CD4-positive, alpha-beta memory T cell (primary cell): ENCODE measurements at regions not wholly inside any gene's neighbourhood (a gene's known extent, or its start where the extent isn't known, plus 50 kb on each side); places are given as distances from the start of the nearest gene placed in this dataset.
"Not testable (repeated sequence)": the region's sequence is repeated elsewhere in the genome, so short reads cannot be mapped to it uniquely, and the experiment has no call there.

Experiments used
- CTCF ChIA-PET: fragments of 350-600 bp; sonication (Branson Sonifier 250); formaldehyde crosslinking; loops from one replicate; lab custom pipeline; 2021; ENCODE audit warnings: inconsistent platforms; ENCODE audit not compliant: partially characterized antibody; lab: Charles Lee
- POLR2A ChIA-PET: fragments of 350-600 bp; sonication (Branson Sonifier 250); formaldehyde crosslinking; loops from one replicate; lab custom pipeline; 2021; ENCODE audit not compliant: partially characterized antibody; lab: Charles Lee
- DNase-seq, 5 donors: peaks; one replicate each; pipeline versions ENCODE4 v3.0.0 to v3.0.0-alpha.2; 2020 to 2022; ENCODE audit warnings: mixed read lengths in 1 of 5
- H3K27ac ChIP-seq: one replicate; pipeline ENCODE4 v1.7.0; 2013; ENCODE audit warnings: low read depth, low read length
- H3K27me3 ChIP-seq: 2 replicates; pipeline ENCODE4 v1.7.0; 2013; ENCODE audit warnings: mild to moderate bottlenecking, low read length, moderate library complexity; ENCODE audit not compliant: insufficient read depth
- H3K36me3 ChIP-seq: 2 replicates; pipeline ENCODE4 v1.7.0; 2013; ENCODE audit warnings: mild to moderate bottlenecking, low read length, moderate library complexity; ENCODE audit not compliant: insufficient read depth
- H3K4me1 ChIP-seq: 2 replicates; pipeline ENCODE4 v1.7.0; 2013; ENCODE audit warnings: mild to moderate bottlenecking, low read length, moderate library complexity; ENCODE audit not compliant: insufficient read depth
- H3K4me3 ChIP-seq, 2 donors: one replicate each; pipeline ENCODE4 v1.7.0; 2013; ENCODE audit warnings: low read length in 2 of 2, mild to moderate bottlenecking in 1 of 2
- H3K9me3 ChIP-seq, 2 donors: one replicate each; pipeline ENCODE4 v1.7.0; 2013; ENCODE audit warnings: low read length in 2 of 2, control low read depth in 1 of 2; ENCODE audit not compliant: control insufficient read depth in 1 of 2
- H3K27ac Mint-ChIP-seq, 7 donors: one replicate each; pipeline ENCODE4 v1.8.0; 2020 to 2021; ENCODE audit warnings: mixed read lengths in 7 of 7, mild to moderate bottlenecking in 6 of 7, inconsistent platforms in 3 of 7, moderate library complexity in 3 of 7
- H3K27me3 Mint-ChIP-seq, 2 donors: one replicate each; pipeline ENCODE4 v1.8.0; 2020 to 2021; ENCODE audit warnings: mixed read lengths in 2 of 2
- H3K36me3 Mint-ChIP-seq, 2 donors: one replicate each; pipeline ENCODE4 v1.8.0; 2020 to 2021; ENCODE audit warnings: mixed read lengths in 2 of 2, inconsistent platforms in 1 of 2, mild to moderate bottlenecking in 1 of 2
- H3K4me1 Mint-ChIP-seq, 4 donors: one replicate each; pipeline ENCODE4 v1.8.0; 2020 to 2021; ENCODE audit warnings: mixed read lengths in 4 of 4, mild to moderate bottlenecking in 1 of 4
- H3K4me3 Mint-ChIP-seq, 8 donors: one replicate each; pipeline ENCODE4 v1.8.0; 2020 to 2021; ENCODE audit warnings: mixed read lengths in 8 of 8, mild to moderate bottlenecking in 7 of 8, moderate library complexity in 6 of 8, inconsistent platforms in 3 of 8
- H3K9me3 Mint-ChIP-seq, 8 donors: one replicate each; pipeline ENCODE4 v1.8.0; 2020 to 2021; ENCODE audit warnings: mixed read lengths in 8 of 8, mild to moderate bottlenecking in 5 of 8, inconsistent platforms in 3 of 8, moderate library complexity in 1 of 8
- intact Hi-C: fragments of 100-400 bp; cut with micrococcal nuclease; formaldehyde crosslinking; loops from one replicate; pipeline ENCODE4 v1.15.1; 2023

GRCh38 chr1:30137001-30137400 is 586.4 kb downstream of the MATN1 start:
- Histone ChIP-seq H3K4me1 (no peaks in the 10 kb centered on the region), H3K27me3 (no peaks in the 10 kb centered on the region), H3K36me3 (no peaks in the 10 kb centered on the region), H3K9me3 (peaks cover 0 to 3% of the 10 kb centered on the region in 2 donors), H3K27ac (no peak overlapping the region), H3K4me3 (no peak overlapping the region)
- DNase-seq: no peak
- Mint-ChIP-seq H3K4me3 (no peak overlapping the region), H3K9me3 (peaks cover 0 to 3% (median 0%) of the 10 kb centered on the region in 8 donors), H3K4me1 (no peaks in the 10 kb centered on the region), H3K36me3 (no peaks in the 10 kb centered on the region), H3K27ac (no peak overlapping the region), H3K27me3 (peaks cover 0 to 2% of the 10 kb centered on the region in 2 donors)
- POLR2A ChIA-PET: no interaction called here
- intact Hi-C loops: no loop called here
- CTCF ChIA-PET: no interaction called here

- no peak overlapping the region for H3K27ac ChIP-seq
- Mint-ChIP-seq H3K27me3 (peaks cover 0 to 4% of the 10 kb centered on the region in 2 donors), H3K9me3 (peaks cover 0 to 3% (median 0%) of the 10 kb centered on the region in 8 donors), H3K4me3 (no peak overlapping the region), H3K4me1 (no peaks in the 10 kb centered on the region), H3K36me3 (no peaks in the 10 kb centered on the region), H3K27ac (peak overlapping the region in 1 of 7 donors; percentile 12)
- ChIA-PET POLR2A (no interaction called here), CTCF (no interaction called here)
- H3K4me3 ChIP-seq: no peak overlapping the region
- H3K27me3 ChIP-seq: no peaks in the 10 kb centered on the region
- peaks cover 0 to 3% of the 10 kb centered on the region in 2 donors for H3K9me3 ChIP-seq
- H3K36me3 ChIP-seq: no peaks in the 10 kb centered on the region
- no peak for DNase-seq
- no peaks in the 10 kb centered on the region for H3K4me1 ChIP-seq
- intact Hi-C loops: no loop called here
Observed at GRCh38 chr1:30135698-30136097, 587.7 kb downstream of the MATN1 start.

GRCh38 chr1:30134466-30135217 is 588.7 kb downstream of the MATN1 start:
- Histone ChIP-seq H3K36me3 (no peaks in the 10 kb centered on the region), H3K4me1 (no peaks in the 10 kb centered on the region), H3K4me3 (no peak overlapping the region), H3K9me3 (peaks cover 0 to 3% of the 10 kb centered on the region in 2 donors), H3K27ac (no peak overlapping the region), H3K27me3 (no peaks in the 10 kb centered on the region)
- H3K9me3 Mint-ChIP-seq: peaks cover 0 to 3% (median 0%) of the 10 kb centered on the region in 8 donors
- no peak overlapping the region for H3K4me3 Mint-ChIP-seq
- intact Hi-C loops: no loop called here
- no peaks in the 10 kb centered on the region for H3K4me1 Mint-ChIP-seq
- DNase-seq: no peak
- no peaks in the 10 kb centered on the region for H3K36me3 Mint-ChIP-seq
- H3K27ac Mint-ChIP-seq: no peak overlapping the region
- ChIA-PET POLR2A (no interaction called here), CTCF (no interaction called here)
- H3K27me3 Mint-ChIP-seq: peaks cover 0 to 4% of the 10 kb centered on the region in 2 donors

- Histone ChIP-seq H3K4me3 (no peak overlapping the region), H3K4me1 (no peaks in the 10 kb centered on the region), H3K27ac (no peak overlapping the region), H3K9me3 (peaks cover 0 to 3% of the 10 kb centered on the region in 2 donors), H3K36me3 (no peaks in the 10 kb centered on the region), H3K27me3 (no peaks in the 10 kb centered on the region)
- Mint-ChIP-seq H3K4me1 (no peaks in the 10 kb centered on the region), H3K36me3 (no peaks in the 10 kb centered on the region), H3K27ac (no peak overlapping the region), H3K27me3 (peaks cover 0 to 6% of the 10 kb centered on the region in 2 donors), H3K4me3 (no peak overlapping the region), H3K9me3 (peaks cover 0 to 3% (median 0%) of the 10 kb centered on the region in 8 donors)
- ChIA-PET CTCF (no interaction called here), POLR2A (no interaction called here)
- DNase-seq: no peak
- intact Hi-C loops: no loop called here
Observed at GRCh38 chr1:30133414-30134055, 589.9 kb downstream of the MATN1 start.

GRCh38 chr1:30132602-30133286 is 590.6 kb downstream of the MATN1 start:
- H3K4me3 ChIP-seq: no peak overlapping the region
- intact Hi-C loops: no loop called here
- Mint-ChIP-seq H3K36me3 (no peaks in the 10 kb centered on the region), H3K4me1 (no peaks in the 10 kb centered on the region), H3K4me3 (no peak overlapping the region), H3K27me3 (peaks cover 0 to 6% of the 10 kb centered on the region in 2 donors), H3K9me3 (peaks cover 0 to 3% (median 0%) of the 10 kb centered on the region in 8 donors), H3K27ac (no peak overlapping the region)
- no peaks in the 10 kb centered on the region for H3K4me1 ChIP-seq
- no peaks in the 10 kb centered on the region for H3K27me3 ChIP-seq
- no peak overlapping the region for H3K27ac ChIP-seq
- peaks cover 0 to 3% of the 10 kb centered on the region in 2 donors for H3K9me3 ChIP-seq
- ChIA-PET POLR2A (no interaction called here), CTCF (no interaction called here)
- H3K36me3 ChIP-seq: no peaks in the 10 kb centered on the region
- no peak for DNase-seq

DNA sequence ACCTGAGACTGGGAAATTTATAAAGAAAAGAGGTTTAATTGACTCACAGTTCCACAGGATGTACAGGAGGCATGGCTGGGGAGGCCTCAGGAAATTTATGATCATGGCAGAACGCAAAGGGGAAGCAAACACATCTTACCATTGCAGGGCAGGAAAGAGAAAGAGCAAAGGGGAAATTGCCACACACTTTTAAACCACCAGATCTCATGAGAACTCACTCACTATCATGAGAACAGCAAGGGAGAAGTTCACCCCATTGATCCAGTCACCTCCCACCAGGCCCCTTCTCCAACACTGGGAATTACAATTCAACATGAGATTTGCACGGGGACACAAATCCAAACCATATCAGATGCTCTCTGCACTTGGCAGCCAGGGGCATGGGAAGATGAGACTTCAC is 592.8 kb downstream of the MATN1 start:
- CTCF ChIA-PET, H3K27ac ChIP-seq, H3K9me3 ChIP-seq, H3K36me3 ChIP-seq, H3K4me3 ChIP-seq, H3K27me3 Mint-ChIP-seq, H3K4me1 ChIP-seq, H3K9me3 Mint-ChIP-seq, POLR2A ChIA-PET, H3K4me1 Mint-ChIP-seq, intact Hi-C loops, DNase-seq, H3K36me3 Mint-ChIP-seq, H3K27ac Mint-ChIP-seq, H3K27me3 ChIP-seq, H3K4me3 Mint-ChIP-seq: not testable (repeated sequence)

GRCh38 chr1:30130099-30130498 is 593.3 kb downstream of the MATN1 start:
- no peak overlapping the region for H3K27ac ChIP-seq
- DNase-seq: no peak
- CTCF ChIA-PET: no interaction called here
- no peaks in the 10 kb centered on the region for H3K4me1 ChIP-seq
- H3K9me3 Mint-ChIP-seq: no peaks in the 10 kb centered on the region
- H3K4me3 ChIP-seq: no peak overlapping the region
- no peak overlapping the region for H3K4me3 Mint-ChIP-seq
- no peaks in the 10 kb centered on the region for H3K36me3 ChIP-seq
- POLR2A ChIA-PET: no interaction called here
- H3K36me3 Mint-ChIP-seq: no peaks in the 10 kb centered on the region
- no peaks in the 10 kb centered on the region for H3K27me3 ChIP-seq
- intact Hi-C loops: no loop called here
- peaks cover 3 to 6% of the 10 kb centered on the region in 2 donors for H3K27me3 Mint-ChIP-seq
- no peaks in the 10 kb centered on the region for H3K9me3 ChIP-seq
- H3K4me1 Mint-ChIP-seq: no peaks in the 10 kb centered on the region
- H3K27ac Mint-ChIP-seq: no peak overlapping the region
